A673 (cell line): ENCODE measurements at regions not wholly inside any gene's neighbourhood (a gene's known extent, or its start where the extent isn't known, plus 50 kb on each side); places are given as distances from the start of the nearest gene placed in this dataset.

Experiments used
- BruUV-seq: library from RNA; stranded (reverse); fragments of 400-500 nt; replicated peaks from 2 replicates; lab custom pipeline; 2021; lab: Mats Ljungman, UMichigan
- CTCF ChIA-PET: fragments of 300-600 bp; sonication (Branson Sonifier 250); formaldehyde crosslinking; loops from one replicate; lab custom pipeline; 2022; ENCODE audit warnings: antibody characterized with exemption; lab: Charles Lee
- POLR2A ChIA-PET: fragments of 300-600 bp; sonication (Branson Sonifier 250); formaldehyde crosslinking; loops from one replicate; lab custom pipeline; 2022; ENCODE audit warnings: antibody characterized with exemption; ENCODE audit not compliant: low non-redundant PET; lab: Charles Lee
- DNase-seq: peaks from one replicate; pipeline ENCODE4 v3.0.0-alpha.2; 2015; ENCODE audit warnings: low spot score
- H3K27ac ChIP-seq: fragments of 200-600 bp; sonication (generic); 2 replicates; pipeline ENCODE4 v1.5.1; 2016; ENCODE audit warnings: mixed run types, low read depth, mild to moderate bottlenecking, mixed read lengths, antibody characterized with exemption, low read length; ENCODE audit not compliant: poor library complexity, severe bottlenecking
- H3K27me3 ChIP-seq: fragments of 200-600 bp; sonication (generic); replicated peaks from 2 replicates; pipeline ENCODE4 v1.6.1; 2017; ENCODE audit warnings: mixed run types, low read depth, mild to moderate bottlenecking, mixed read lengths, antibody characterized with exemption, low read length; ENCODE audit not compliant: insufficient read depth, poor library complexity
- H3K36me3 ChIP-seq: fragments of 200-600 bp; sonication (generic); 2 replicates; pipeline ENCODE4 v1.6.1; 2016; ENCODE audit warnings: mixed run types, mild to moderate bottlenecking, mixed read lengths, antibody characterized with exemption, low read length; ENCODE audit not compliant: insufficient read depth, poor library complexity, severe bottlenecking
- H3K4me1 ChIP-seq: fragments of 200-600 bp; sonication (generic); 2 replicates; pipeline ENCODE4 v1.6.1; 2017; ENCODE audit warnings: mixed run types, mild to moderate bottlenecking, mixed read lengths, antibody characterized with exemption, low read length; ENCODE audit not compliant: insufficient read depth, poor library complexity, severe bottlenecking
- H3K4me3 ChIP-seq: fragments of 200-600 bp; sonication (generic); 2 replicates; pipeline ENCODE4 v1.5.1; 2016; ENCODE audit warnings: low read depth, mixed run types, mild to moderate bottlenecking, mixed read lengths, low read length; ENCODE audit not compliant: poor library complexity, severe bottlenecking
- H3K9me3 ChIP-seq: fragments of 200-600 bp; sonication (generic); 2 replicates; pipeline ENCODE4 v1.6.1; 2016; ENCODE audit warnings: mixed run types, low read depth, mild to moderate bottlenecking, mixed read lengths, antibody characterized with exemption, low read length; ENCODE audit not compliant: poor library complexity, severe bottlenecking
- CTCF ChIP-seq: fragments of 300-800, 200-600 bp; sonication (generic); conservative IDR thresholded peaks from 2 replicates; pipeline ENCODE4 v1.5.1; 2017; ENCODE audit warnings: low read depth, mild to moderate bottlenecking, antibody characterized with exemption, low read length, moderate library complexity, mixed read lengths
- EZH2 ChIP-seq: fragments of 200-600 bp; sonication (generic); IDR thresholded peaks from 2 replicates; pipeline ENCODE4 v1.6.1; 2017; ENCODE audit warnings: borderline replicate concordance, low read depth, mild to moderate bottlenecking, mixed read lengths, antibody characterized with exemption, low read length; ENCODE audit not compliant: poor library complexity, severe bottlenecking
- intact Hi-C: fragments of 100-400 bp; cut with micrococcal nuclease; formaldehyde crosslinking; loops from one replicate; pipeline ENCODE4 v1.10.0; 2022; ENCODE audit not compliant: unreplicated experiment

GRCh38 chr14:71645656-71646055 is 286.6 kb upstream of the RGS6 start:
- intact Hi-C loops = no loop called here
- ChIA-PET CTCF (no interaction called here), POLR2A (no interaction called here)
- no peak for DNase-seq
- peaks cover 10% of the 10 kb centered on the region for H3K9me3 ChIP-seq
- no peaks in the 10 kb centered on the region for H3K36me3 ChIP-seq
- H3K4me3 ChIP-seq = no peak overlapping the region
- H3K4me1 ChIP-seq = peaks cover 43% of the 10 kb centered on the region
- no peaks in the 10 kb centered on the region for H3K27me3 ChIP-seq
- no TSS peak for BruUV-seq
- H3K27ac ChIP-seq = no peak overlapping the region
- TF ChIP-seq CTCF (no peak), EZH2 (no peak)

DNA sequence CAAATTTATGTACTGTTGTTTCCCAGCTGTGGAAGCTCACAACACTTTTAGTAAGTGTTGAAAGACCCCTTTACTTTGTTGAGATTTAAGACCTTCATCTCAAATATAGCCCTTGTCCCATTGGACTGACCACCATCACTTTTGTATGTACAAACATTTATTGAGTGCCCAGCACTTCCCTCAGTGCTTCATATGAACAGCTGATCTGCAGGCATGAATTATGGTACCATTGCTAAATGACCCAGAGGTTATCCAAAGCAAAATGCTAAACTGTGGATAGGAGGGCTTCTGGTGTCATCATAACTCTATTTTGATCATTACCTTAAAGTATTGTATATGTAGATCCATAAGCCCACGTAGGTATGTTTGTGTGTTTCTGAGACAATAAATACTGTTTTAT is 285.7 kb upstream of the RGS6 start:
- no TSS peak for BruUV-seq
- TF ChIP-seq CTCF (no peak), EZH2 (no peak)
- H3K4me1 ChIP-seq = peaks cover 51% of the 10 kb centered on the region
- H3K36me3 ChIP-seq = no peaks in the 10 kb centered on the region
- no peak overlapping the region for H3K27ac ChIP-seq
- H3K27me3 ChIP-seq = no peaks in the 10 kb centered on the region
- H3K4me3 ChIP-seq = no peak overlapping the region
- DNase-seq = no peak
- CTCF ChIA-PET = no interaction called here
- intact Hi-C loops = no loop called here
- POLR2A ChIA-PET = no interaction called here
- H3K9me3 ChIP-seq = peaks cover 10% of the 10 kb centered on the region

DNA sequence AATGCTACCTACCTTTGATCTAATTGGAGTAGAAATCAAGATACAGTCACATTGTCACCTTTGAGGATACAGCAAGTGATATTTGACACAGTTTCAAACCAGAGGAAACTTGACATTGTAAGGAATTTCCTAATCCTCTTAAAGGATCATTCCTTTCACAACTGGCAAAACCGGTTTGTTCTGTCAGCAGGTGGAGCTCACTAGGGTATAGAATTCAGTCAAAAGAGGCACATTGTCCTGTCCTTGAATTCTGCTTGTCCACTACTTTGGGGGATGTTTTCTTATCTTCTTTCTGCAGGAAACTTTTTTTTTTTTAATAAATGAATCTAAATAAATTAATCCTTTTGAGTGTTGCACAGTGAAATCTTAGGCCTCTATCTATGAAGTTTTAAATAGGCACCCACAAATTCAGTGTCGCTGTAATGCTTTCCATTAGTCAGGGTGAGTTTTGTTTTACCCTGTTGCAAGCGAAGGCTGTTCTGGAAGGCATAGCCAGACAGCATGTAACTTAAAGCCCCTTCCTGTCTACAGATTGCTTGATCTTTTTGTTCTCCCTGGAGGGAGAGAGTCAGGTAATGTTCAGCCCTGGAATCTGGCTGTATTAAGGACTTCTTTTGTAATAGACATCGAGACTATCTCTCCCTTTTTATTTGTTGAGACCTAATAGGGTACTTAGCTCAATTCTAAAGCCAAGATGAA is 285.0 kb upstream of the RGS6 start:
- Histone ChIP-seq H3K9me3 (peaks cover 14% of the 10 kb centered on the region), H3K36me3 (no peaks in the 10 kb centered on the region), H3K27me3 (no peaks in the 10 kb centered on the region), H3K4me1 (peaks cover 58% of the 10 kb centered on the region), H3K27ac (peak overlapping the region; percentile 52), H3K4me3 (no peak overlapping the region)
- peak; percentile 60 for DNase-seq
- intact Hi-C loops = no loop called here
- CTCF ChIA-PET = no interaction called here
- no TSS peak for BruUV-seq
- POLR2A ChIA-PET = no interaction called here
- peak; percentile 32; the same call in 1 of the 2 replicates for TF ChIP-seq CTCF
- no peak for TF ChIP-seq EZH2
